MM.1S (cell line): ENCODE measurements at regions not wholly inside any gene's neighbourhood (a gene's known extent, or its start where the extent isn't known, plus 50 kb on each side); places are given as distances from the start of the nearest gene placed in this dataset.

Experiments
- DNase-seq: peaks from one replicate; pipeline ENCODE4 v3.0.0-alpha.2; 2015
- H2AFZ ChIP-seq: fragments of 300-600 bp; sonication (generic); 2 replicates; pipeline ENCODE4 v1.6.0; 2016; ENCODE audit warnings: antibody characterized with exemption, low read length
- H3F3A ChIP-seq: fragments of 300-600 bp; sonication (generic); 2 replicates; pipeline ENCODE4 v1.6.1; 2016; ENCODE audit warnings: mild to moderate bottlenecking, antibody characterized with exemption, low read length, moderate library complexity, mixed read lengths; ENCODE audit not compliant: insufficient read depth
- H3K27ac ChIP-seq: fragments of 300-600 bp; sonication (generic); 2 replicates; pipeline ENCODE4 v1.5.1; 2016; ENCODE audit warnings: mild to moderate bottlenecking, low read length
- H3K27me3 ChIP-seq: fragments of 300-600 bp; sonication (generic); replicated peaks from 2 replicates; pipeline ENCODE4 v1.6.0; 2016; ENCODE audit warnings: low read length; ENCODE audit not compliant: insufficient read depth
- H3K36me3 ChIP-seq: fragments of 300-600 bp; sonication (generic); replicated peaks from 2 replicates; pipeline ENCODE4 v1.6.1; 2016; ENCODE audit warnings: mild to moderate bottlenecking, low read length, mixed read lengths; ENCODE audit not compliant: insufficient read depth
- H3K4me1 ChIP-seq: fragments of 300-600 bp; sonication (generic); 2 replicates; pipeline ENCODE4 v1.6.1; 2016; ENCODE audit warnings: low read length, mixed read lengths
- H3K4me2 ChIP-seq: fragments of 300-600 bp; sonication (generic); 2 replicates; pipeline ENCODE4 v1.6.0; 2016; ENCODE audit warnings: low read depth, low read length
- H3K4me3 ChIP-seq: fragments of 300-600 bp; sonication (generic); 2 replicates; pipeline ENCODE4 v1.5.1; 2016; ENCODE audit warnings: low read length, mixed read lengths
- H3K79me2 ChIP-seq: fragments of 300-600 bp; sonication (generic); 2 replicates; pipeline ENCODE4 v1.6.1; 2016; ENCODE audit warnings: mixed run types, low read length, mixed read lengths
- H3K9ac ChIP-seq: fragments of 300-600 bp; sonication (generic); 2 replicates; pipeline ENCODE4 v1.6.1; 2016; ENCODE audit warnings: low read length, mixed read lengths
- H3K9me2 ChIP-seq: fragments of 300-600 bp; sonication (generic); replicated peaks from 2 replicates; pipeline ENCODE4 v1.6.1; 2016; ENCODE audit warnings: mild to moderate bottlenecking, low read length, mixed read lengths; ENCODE audit not compliant: insufficient read depth
- H3K9me3 ChIP-seq: fragments of 300-600 bp; sonication (generic); replicated peaks from 2 replicates; pipeline ENCODE4 v1.6.1; 2016; ENCODE audit warnings: mild to moderate bottlenecking, low read length, mixed read lengths; ENCODE audit not compliant: insufficient read depth
- H4K20me1 ChIP-seq: fragments of 300-600 bp; sonication (generic); 2 replicates; pipeline ENCODE4 v1.6.1; 2016; ENCODE audit warnings: mild to moderate bottlenecking, low read length, moderate library complexity, mixed read lengths; ENCODE audit not compliant: insufficient read depth
- EZH2 ChIP-seq: fragments of 300-600 bp; sonication (generic); optimal IDR thresholded peaks from 2 replicates; pipeline ENCODE3; 2017; ENCODE audit warnings: low read depth, mild to moderate bottlenecking, antibody characterized with exemption, low read length, mixed read lengths
- EZH2phosphoT487 ChIP-seq: fragments of 300-600 bp; sonication (generic); IDR thresholded peaks from 2 replicates; pipeline ENCODE4 v1.6.1; 2018; ENCODE audit warnings: antibody characterized with exemption, low read length
- TF ChIP-seq, protein P1 (sequence below): fragments of 300-600 bp; sonication (generic); IDR thresholded peaks from 2 replicates; pipeline ENCODE4 v1.5.1; 2016; ENCODE audit warnings: antibody characterized with exemption, low read length, mixed read lengths

DNA sequence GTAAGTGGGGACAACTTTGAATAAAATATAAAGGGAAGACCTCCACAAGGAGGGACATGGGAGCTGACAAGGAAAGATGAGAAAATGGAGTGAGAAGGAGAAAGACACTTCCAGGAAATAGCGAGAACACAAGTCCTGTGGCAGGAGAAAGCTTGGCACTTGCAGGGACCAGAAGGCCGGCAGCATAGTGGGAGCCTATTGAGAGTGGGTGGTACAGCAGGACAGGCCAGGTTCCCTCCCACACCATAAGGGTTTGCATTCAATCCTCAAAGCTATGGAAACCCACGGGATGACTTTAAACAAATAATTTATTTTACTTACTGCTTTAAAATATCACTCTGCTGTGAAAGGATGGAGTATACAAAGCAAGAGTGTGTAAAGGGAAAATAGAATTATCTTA is 173.2 kb upstream of the ELL2 start:
- Histone ChIP-seq H3K4me2 (no peak overlapping the region), H3K4me1 (no peaks in the 10 kb centered on the region), H3F3A (no peaks in the 10 kb centered on the region), H3K36me3 (no peaks in the 10 kb centered on the region), H3K9ac (no peak overlapping the region), H3K9me2 (no peaks in the 10 kb centered on the region), H2AFZ (no peak overlapping the region), H3K9me3 (no peaks in the 10 kb centered on the region), H3K27me3 (no peaks in the 10 kb centered on the region), H3K27ac (no peak overlapping the region), H3K4me3 (no peak overlapping the region), H3K79me2 (no peaks in the 10 kb centered on the region), H4K20me1 (no peaks in the 10 kb centered on the region)
- TF ChIP-seq EZH2 (no peak), EZH2phosphoT487 (no peak)
- TF ChIP-seq, protein P1, sequence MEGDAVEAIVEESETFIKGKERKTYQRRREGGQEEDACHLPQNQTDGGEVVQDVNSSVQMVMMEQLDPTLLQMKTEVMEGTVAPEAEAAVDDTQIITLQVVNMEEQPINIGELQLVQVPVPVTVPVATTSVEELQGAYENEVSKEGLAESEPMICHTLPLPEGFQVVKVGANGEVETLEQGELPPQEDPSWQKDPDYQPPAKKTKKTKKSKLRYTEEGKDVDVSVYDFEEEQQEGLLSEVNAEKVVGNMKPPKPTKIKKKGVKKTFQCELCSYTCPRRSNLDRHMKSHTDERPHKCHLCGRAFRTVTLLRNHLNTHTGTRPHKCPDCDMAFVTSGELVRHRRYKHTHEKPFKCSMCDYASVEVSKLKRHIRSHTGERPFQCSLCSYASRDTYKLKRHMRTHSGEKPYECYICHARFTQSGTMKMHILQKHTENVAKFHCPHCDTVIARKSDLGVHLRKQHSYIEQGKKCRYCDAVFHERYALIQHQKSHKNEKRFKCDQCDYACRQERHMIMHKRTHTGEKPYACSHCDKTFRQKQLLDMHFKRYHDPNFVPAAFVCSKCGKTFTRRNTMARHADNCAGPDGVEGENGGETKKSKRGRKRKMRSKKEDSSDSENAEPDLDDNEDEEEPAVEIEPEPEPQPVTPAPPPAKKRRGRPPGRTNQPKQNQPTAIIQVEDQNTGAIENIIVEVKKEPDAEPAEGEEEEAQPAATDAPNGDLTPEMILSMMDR: no peak
- no peak for DNase-seq

DNA sequence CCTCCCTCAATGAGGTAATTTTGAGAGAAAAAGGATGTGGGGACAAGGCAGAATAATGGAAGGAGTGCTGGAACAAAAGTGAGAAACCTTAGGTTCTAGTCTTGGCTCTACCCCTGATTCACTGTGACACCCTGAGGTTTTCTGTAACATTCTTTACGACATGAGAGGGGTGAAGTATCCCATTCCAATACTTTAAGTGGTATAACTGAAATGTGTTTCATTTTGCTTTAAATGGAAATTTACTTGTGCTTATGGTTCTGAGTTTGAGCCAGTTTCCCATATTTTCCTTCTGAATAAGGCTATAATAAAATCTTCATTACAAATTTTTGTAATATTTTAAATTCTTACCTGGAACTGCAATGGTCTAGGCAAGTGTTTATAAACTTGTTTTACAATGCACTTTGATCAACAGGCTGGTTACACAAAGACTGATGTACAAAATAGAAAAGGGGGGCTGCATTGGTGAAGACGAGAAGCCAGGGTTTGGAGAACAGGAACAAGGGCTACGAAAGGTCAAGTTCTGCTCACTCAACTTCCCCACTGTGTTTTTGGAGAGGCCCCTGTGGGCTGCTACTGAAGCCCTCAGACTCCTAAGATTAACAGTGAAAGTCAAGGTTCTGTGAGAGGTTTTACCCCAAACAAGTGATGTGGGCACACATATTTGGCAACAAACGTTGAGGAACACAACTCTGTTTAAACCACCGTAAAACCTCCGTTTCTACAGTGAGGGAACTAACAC is 171.9 kb upstream of the ELL2 start:
- no peaks in the 10 kb centered on the region for H3K9me2 ChIP-seq
- no peaks in the 10 kb centered on the region for H3K27me3 ChIP-seq
- H3K9ac ChIP-seq: no peak overlapping the region
- no peaks in the 10 kb centered on the region for H3K4me1 ChIP-seq
- H3K36me3 ChIP-seq: no peaks in the 10 kb centered on the region
- no peak overlapping the region for H3K27ac ChIP-seq
- no peaks in the 10 kb centered on the region for H3F3A ChIP-seq
- DNase-seq: no peak
- no peaks in the 10 kb centered on the region for H3K9me3 ChIP-seq
- no peaks in the 10 kb centered on the region for H3K79me2 ChIP-seq
- no peak overlapping the region for H3K4me3 ChIP-seq
- no peak for TF ChIP-seq EZH2
- no peak for TF ChIP-seq EZH2phosphoT487
- TF ChIP-seq, protein P1: no peak
- H2AFZ ChIP-seq: no peak overlapping the region
- H4K20me1 ChIP-seq: no peaks in the 10 kb centered on the region
- no peak overlapping the region for H3K4me2 ChIP-seq

DNA sequence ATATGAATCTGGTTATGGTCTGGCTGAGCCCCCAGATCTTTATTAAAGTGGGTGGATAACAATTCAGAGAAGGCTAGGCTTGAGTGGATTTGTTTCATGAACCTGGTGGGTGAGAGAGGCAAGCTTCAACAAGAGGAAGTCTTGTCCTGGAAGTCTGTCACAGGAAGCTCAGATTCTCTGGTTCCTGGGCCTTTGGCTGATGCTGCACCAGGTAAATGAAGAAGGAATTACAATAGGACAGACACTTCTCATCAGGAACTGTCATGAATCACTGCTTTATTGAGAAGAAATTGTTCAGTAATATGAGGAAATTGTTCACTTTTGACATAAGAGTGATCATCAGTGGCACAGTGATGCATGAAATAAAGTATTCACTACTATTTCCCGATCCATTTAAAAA is 167.6 kb upstream of the ELL2 start:
- H3K9me3 ChIP-seq: no peaks in the 10 kb centered on the region
- TF ChIP-seq EZH2 (no peak), EZH2phosphoT487 (no peak)
- TF ChIP-seq, protein P1: no peak
- no peak overlapping the region for H3K27ac ChIP-seq
- H3K4me2 ChIP-seq: no peak overlapping the region
- no peaks in the 10 kb centered on the region for H3K4me1 ChIP-seq
- H3K4me3 ChIP-seq: no peak overlapping the region
- no peaks in the 10 kb centered on the region for H3K27me3 ChIP-seq
- H4K20me1 ChIP-seq: no peaks in the 10 kb centered on the region
- H3K9me2 ChIP-seq: no peaks in the 10 kb centered on the region
- H3K79me2 ChIP-seq: no peaks in the 10 kb centered on the region
- no peak overlapping the region for H2AFZ ChIP-seq
- H3K36me3 ChIP-seq: no peaks in the 10 kb centered on the region
- DNase-seq: no peak
- no peaks in the 10 kb centered on the region for H3F3A ChIP-seq
- no peak overlapping the region for H3K9ac ChIP-seq
